ENCODE measurements at regions not wholly inside any gene's neighbourhood (a gene's known extent, or its start where the extent isn't known, plus 50 kb on each side); places are given as distances from the start of the nearest gene placed in this dataset.

- H3K9me3 ChIP-seq (ENCODE audit: control insufficient read depth, low read length): peaks cover 2% of the 10 kb centered on the region
- no peaks in the 10 kb centered on the region for H3K36me3 ChIP-seq (ENCODE audit: control insufficient read depth, insufficient read depth, low read length)
- peaks cover 4% of the 10 kb centered on the region for H3K9me3 Mint-ChIP-seq
- no peaks in the 10 kb centered on the region for H3K36me3 Mint-ChIP-seq (ENCODE audit: low read depth)
- H3K4me1 ChIP-seq (ENCODE audit: control insufficient read depth, insufficient read depth, low read length): no peaks in the 10 kb centered on the region
- TF ChIP-seq CTCF (conservative IDR thresholded peaks at IDR 0.05): no peak
- no peak overlapping the region for H3K4me3 Mint-ChIP-seq
- H3K9ac ChIP-seq (ENCODE audit: extremely low read depth, low read length, poor library complexity, severe bottlenecking): no peak overlapping the region
- peaks cover 23% of the 10 kb centered on the region for H3K4me1 Mint-ChIP-seq
- H3K27ac Mint-ChIP-seq: no peak overlapping the region
- H3K4me3 ChIP-seq (ENCODE audit: low read length): no peak overlapping the region
- H3K27me3 Mint-ChIP-seq (ENCODE audit: insufficient read depth): peaks cover 16% of the 10 kb centered on the region
- no peak overlapping the region for H3K27ac ChIP-seq (ENCODE audit: low read depth, low read length)
- H3K27me3 ChIP-seq (ENCODE audit: control insufficient read depth, insufficient read depth, low read length, poor library complexity, severe bottlenecking): no peaks in the 10 kb centered on the region
- 93 to 100% methylated on average over 1 to 2 of the region's 2 CpGs for WGBS, 2 experiments (ENCODE audit: insufficient coverage in 1 of 2, insufficient read length in 1 of 2)
- no peak for DNase-seq
These were observed 516.2 kb downstream of the INSC start for GRCh38 chr11:15630896-15631295.

- H3K27ac Mint-ChIP-seq: no peak overlapping the region
- H3K36me3 ChIP-seq (ENCODE audit: control insufficient read depth, insufficient read depth, low read length): no peaks in the 10 kb centered on the region
- peaks cover 14% of the 10 kb centered on the region for H3K9me3 ChIP-seq (ENCODE audit: control insufficient read depth, low read length)
- DNase-seq: no peak
- no peak overlapping the region for H3K4me3 Mint-ChIP-seq
- H3K9me3 Mint-ChIP-seq: peaks cover 10% of the 10 kb centered on the region
- H3K4me3 ChIP-seq (ENCODE audit: low read length): no peak overlapping the region
- no peaks in the 10 kb centered on the region for H3K27me3 Mint-ChIP-seq (ENCODE audit: insufficient read depth)
- no peak overlapping the region for H3K9ac ChIP-seq (ENCODE audit: extremely low read depth, low read length, poor library complexity, severe bottlenecking)
- no peak overlapping the region for H3K27ac ChIP-seq (ENCODE audit: low read depth, low read length)
- no peaks in the 10 kb centered on the region for H3K4me1 ChIP-seq (ENCODE audit: control insufficient read depth, insufficient read depth, low read length)
- H3K36me3 Mint-ChIP-seq (ENCODE audit: low read depth): no peaks in the 10 kb centered on the region
- peaks cover 4% of the 10 kb centered on the region for H3K4me1 Mint-ChIP-seq
- no peak for TF ChIP-seq CTCF (conservative IDR thresholded peaks at IDR 0.05)
- 84% methylated on average over 2 of the region's 2 CpGs; no CpG with 5 or more reads in 1 of the 2 experiments for whole genome bisulfite sequencing, 2 experiments (ENCODE audit: insufficient coverage in 1 of 2, insufficient read length in 1 of 2)
- H3K27me3 ChIP-seq (ENCODE audit: control insufficient read depth, insufficient read depth, low read length, poor library complexity, severe bottlenecking): no peaks in the 10 kb centered on the region
These were observed 520.8 kb downstream of the INSC start for GRCh38 chr11:15635521-15635920.

GRCh38 chr11:15636521-15637089 lies 521.9 kb downstream of the INSC start:
- Histone ChIP-seq H3K36me3 (ENCODE audit: control insufficient read depth, insufficient read depth, low read length) (no peaks in the 10 kb centered on the region), H3K27ac (ENCODE audit: low read depth, low read length) (no peak overlapping the region), H3K27me3 (ENCODE audit: control insufficient read depth, insufficient read depth, low read length, poor library complexity, severe bottlenecking) (no peaks in the 10 kb centered on the region), H3K9me3 (ENCODE audit: control insufficient read depth, low read length) (peaks cover 14% of the 10 kb centered on the region), H3K4me3 (ENCODE audit: low read length) (peak overlapping the region; percentile 15), H3K4me1 (ENCODE audit: control insufficient read depth, insufficient read depth, low read length) (no peaks in the 10 kb centered on the region), H3K9ac (ENCODE audit: extremely low read depth, low read length, poor library complexity, severe bottlenecking) (no peak overlapping the region)
- WGBS, 2 experiments (ENCODE audit: insufficient coverage in 1 of 2, insufficient read length in 1 of 2): 96 to 100% methylated on average over 1 to 3 of the region's 3 CpGs
- H3K27me3 Mint-ChIP-seq (ENCODE audit: insufficient read depth): no peaks in the 10 kb centered on the region
- no peak for DNase-seq
- H3K4me3 Mint-ChIP-seq: no peak overlapping the region
- H3K4me1 Mint-ChIP-seq: peaks cover 4% of the 10 kb centered on the region
- H3K27ac Mint-ChIP-seq: no peak overlapping the region
- no peak for TF ChIP-seq CTCF (conservative IDR thresholded peaks at IDR 0.05)
- no peaks in the 10 kb centered on the region for H3K36me3 Mint-ChIP-seq (ENCODE audit: low read depth)
- H3K9me3 Mint-ChIP-seq: peaks cover 10% of the 10 kb centered on the region

Measured in endodermal cell (in vitro differentiated cells).